GM23338 (cell line): ENCODE measurements at regions not wholly inside any gene's neighbourhood (a gene's known extent, or its start where the extent isn't known, plus 50 kb on each side); places are given as distances from the start of the nearest gene placed in this dataset.

ENCODE experiments used
- ATAC-seq: fragments of 200-7000 bp; cut with Tn5 transposase; 3 replicates; pipeline ENCODE4 v1.9.1; 2020
- DNase-seq: peaks from one replicate; pipeline ENCODE4 v3.0.0-alpha.2; 2015; ENCODE audit warnings: low spot score
- H2AFZ ChIP-seq: fragments of 200-600 bp; sonication (generic); 2 replicates; pipeline ENCODE4 v1.8.0; 2016; ENCODE audit warnings: antibody characterized with exemption, mild to moderate bottlenecking, moderate library complexity
- H3F3A ChIP-seq: fragments of 200-600 bp; sonication (generic); replicated peaks from 2 replicates; pipeline ENCODE4 v1.8.0; 2017; ENCODE audit warnings: antibody characterized with exemption, mixed run types, low read depth
- H3K27ac ChIP-seq: fragments of 200-600 bp; sonication (generic); 2 replicates; pipeline ENCODE4 v1.6.1; 2016; ENCODE audit warnings: low read depth
- H3K27me3 ChIP-seq: fragments of 200-600 bp; sonication (generic); 2 replicates; pipeline ENCODE4 v1.8.0; 2016; ENCODE audit warnings: mild to moderate bottlenecking, mixed run types, moderate library complexity; ENCODE audit not compliant: insufficient read depth
- H3K36me3 ChIP-seq: fragments of 200-600 bp; sonication (generic); 2 replicates; pipeline ENCODE4 v1.8.0; 2016; ENCODE audit warnings: mild to moderate bottlenecking; ENCODE audit not compliant: insufficient read depth
- H3K4me1 ChIP-seq: fragments of 200-600 bp; sonication (generic); 2 replicates; pipeline ENCODE4 v1.8.0; 2016; ENCODE audit warnings: mild to moderate bottlenecking, moderate library complexity; ENCODE audit not compliant: insufficient read depth
- H3K4me2 ChIP-seq: fragments of 200-600 bp; sonication (generic); 2 replicates; pipeline ENCODE4 v1.7.1; 2017; ENCODE audit warnings: mixed run types
- H3K4me3 ChIP-seq: fragments of 200-600 bp; sonication (generic); 2 replicates; pipeline ENCODE4 v1.6.1; 2016; ENCODE audit warnings: mixed run types
- H3K79me2 ChIP-seq: fragments of 200-600 bp; sonication (generic); replicated peaks from 2 replicates; pipeline ENCODE4 v1.8.0; 2017; ENCODE audit warnings: mild to moderate bottlenecking; ENCODE audit not compliant: insufficient read depth
- H3K9me2 ChIP-seq: fragments of 200-600 bp; sonication (generic); 2 replicates; pipeline ENCODE4 v1.8.0; 2017; ENCODE audit not compliant: insufficient read depth
- H4K20me1 ChIP-seq: fragments of 200-600 bp; sonication (generic); replicated peaks from 2 replicates; pipeline ENCODE4 v1.8.0; 2017; ENCODE audit warnings: mild to moderate bottlenecking; ENCODE audit not compliant: insufficient read depth
- H3K27ac Mint-ChIP-seq: 2 replicates; pipeline ENCODE4 v1.8.0; 2020; ENCODE audit warnings: inconsistent platforms, mild to moderate bottlenecking, moderate library complexity, mixed read lengths
- H3K27me3 Mint-ChIP-seq: 3 replicates; pipeline ENCODE4 v1.8.0; 2022; ENCODE audit warnings: low read depth, mild to moderate bottlenecking, moderate library complexity, mixed read lengths, inconsistent platforms; ENCODE audit not compliant: insufficient read depth, poor library complexity
- H3K36me3 Mint-ChIP-seq: 3 replicates; pipeline ENCODE4 v1.8.0; 2021; ENCODE audit warnings: low read depth, mild to moderate bottlenecking, inconsistent platforms, moderate library complexity, mixed read lengths
- H3K4me1 Mint-ChIP-seq: 3 replicates; pipeline ENCODE4 v1.8.0; 2020; ENCODE audit warnings: mild to moderate bottlenecking, inconsistent platforms, mixed read lengths
- H3K4me3 Mint-ChIP-seq: 3 replicates; pipeline ENCODE4 v1.8.0; 2021; ENCODE audit warnings: moderate library complexity, mild to moderate bottlenecking, inconsistent platforms, mixed read lengths
- H3K9me3 Mint-ChIP-seq: 3 replicates; pipeline ENCODE4 v1.8.0; 2020; ENCODE audit warnings: moderate library complexity, mild to moderate bottlenecking, inconsistent platforms, mixed read lengths
- CTCF ChIP-seq, 2 experiments: fragments of 200-600 bp in 1 of 2; sonication (generic) in 1 of 2; conservative IDR thresholded peaks; 2 replicates each; pipeline versions ENCODE4 v1.5.1 to v1.6.1; 2016 to 2017; ENCODE audit warnings: antibody characterized with exemption in 2 of 2, low read depth in 2 of 2, mild to moderate bottlenecking in 2 of 2, moderate library complexity in 1 of 2
- EZH2 ChIP-seq: fragments of 200-600 bp; sonication (generic); IDR thresholded peaks from one replicate; pipeline ENCODE4 v1.8.0; 2017; ENCODE audit warnings: antibody characterized with exemption, mild to moderate bottlenecking, low read depth; ENCODE audit not compliant: unreplicated experiment
- EZH2phosphoT487 ChIP-seq: fragments of 200-600 bp; sonication (generic); IDR thresholded peaks from one replicate; pipeline ENCODE4 v1.8.1; 2018; ENCODE audit warnings: antibody characterized with exemption; ENCODE audit not compliant: unreplicated experiment
- NANOG ChIP-seq: IDR thresholded peaks from 2 replicates; pipeline ENCODE4 v1.6.1; 2016; ENCODE audit warnings: antibody characterized with exemption, borderline replicate concordance
- POLR2AphosphoS5 ChIP-seq: IDR thresholded peaks from 2 replicates; pipeline ENCODE4 v1.6.1; 2016; ENCODE audit warnings: antibody characterized with exemption, low read depth
- REST ChIP-seq: IDR thresholded peaks from one replicate; pipeline ENCODE4 v1.6.1; 2018; ENCODE audit warnings: antibody characterized with exemption; ENCODE audit not compliant: unreplicated experiment
- STAT1 ChIP-seq: IDR thresholded peaks from one replicate; pipeline ENCODE4 v1.6.1; 2016; ENCODE audit warnings: antibody characterized with exemption; ENCODE audit not compliant: unreplicated experiment
- ZNF331 ChIP-seq: fragments of 250-450 bp; sonication (Bioruptor Pico); IDR thresholded peaks from 2 replicates; pipeline ENCODE4 v1.5.0; 2020; ENCODE audit warnings: low read depth, mild to moderate bottlenecking, moderate library complexity

GRCh38 chr13:93003531-93003930 lies 223.1 kb upstream of the GPC6 start (continued):
- TF ChIP-seq ZNF331 (CRISPR knock-in tag) (no peak), CTCF (conservative IDR thresholded peaks at IDR 0.05; ENCODE audit: low read depth in 2 of 2) (no peak), EZH2 (no peak)

- H2AFZ ChIP-seq: no peak overlapping the region
- peaks cover 3% of the 10 kb centered on the region; the same call in 1 of the 2 replicates for H3K9me2 ChIP-seq
- H3K79me2 ChIP-seq: no peaks in the 10 kb centered on the region
- no peaks in the 10 kb centered on the region for H3K27me3 ChIP-seq
- H3K27ac ChIP-seq: no peak overlapping the region
- no peak overlapping the region for H3K4me3 ChIP-seq
- TF ChIP-seq CTCF (conservative IDR thresholded peaks at IDR 0.05; ENCODE audit: low read depth in 2 of 2): peak; percentile 63 to 79
- no peak for TF ChIP-seq POLR2AphosphoS5
- no peak for TF ChIP-seq NANOG
- no peaks in the 10 kb centered on the region for H4K20me1 ChIP-seq
- DNase-seq: peak; percentile 59
- H3K36me3 Mint-ChIP-seq: peaks cover 4% of the 10 kb centered on the region; the same call in 1 of the 3 replicates
- H3K27ac Mint-ChIP-seq: no peak overlapping the region
- H3K9me3 Mint-ChIP-seq: peaks cover 7% of the 10 kb centered on the region
- no peak overlapping the region for H3K4me3 Mint-ChIP-seq
- no peaks in the 10 kb centered on the region for H3K27me3 Mint-ChIP-seq
- H3K36me3 ChIP-seq: 0 out of 2 replicates have a peak, but pooled peaks cover 4% of the 10 kb centered on the region
- H3K4me2 ChIP-seq: no peak overlapping the region
- H3K4me1 ChIP-seq: no peaks in the 10 kb centered on the region
- H3F3A ChIP-seq: no peaks in the 10 kb centered on the region
- H3K4me1 Mint-ChIP-seq: no peaks in the 10 kb centered on the region
- peak; percentile 67 for ATAC-seq
Measured at GRCh38 chr13:93004919-93005318, 221.7 kb upstream of the GPC6 start.

GRCh38 chr13:93007928-93008327 lies 218.7 kb upstream of the GPC6 start:
- no peak for ATAC-seq
- Mint-ChIP-seq H3K4me3 (no peak overlapping the region), H3K36me3 (peaks cover 4% of the 10 kb centered on the region; the same call in 1 of the 3 replicates), H3K9me3 (peaks cover 7% of the 10 kb centered on the region), H3K27me3 (no peaks in the 10 kb centered on the region), H3K27ac (no peak overlapping the region), H3K4me1 (no peaks in the 10 kb centered on the region)
- Histone ChIP-seq H3K9me2 (peaks cover 3% of the 10 kb centered on the region; the same call in 1 of the 2 replicates), H3K27ac (no peak overlapping the region), H3K36me3 (0 out of 2 replicates have a peak, but pooled peaks cover 4% of the 10 kb centered on the region), H3K4me1 (no peaks in the 10 kb centered on the region), H3K27me3 (no peaks in the 10 kb centered on the region), H3K79me2 (no peaks in the 10 kb centered on the region), H3F3A (no peaks in the 10 kb centered on the region), H3K4me3 (no peak overlapping the region), H4K20me1 (no peaks in the 10 kb centered on the region), H3K4me2 (no peak overlapping the region), H2AFZ (no peak overlapping the region)
- no peak for TF ChIP-seq REST
- TF ChIP-seq EZH2phosphoT487: no peak
- TF ChIP-seq STAT1: no peak
- no peak for DNase-seq
